H1 (cell line): ENCODE measurements at regions not wholly inside any gene's neighbourhood (a gene's known extent, or its start where the extent isn't known, plus 50 kb on each side); places are given as distances from the start of the nearest gene placed in this dataset.

ENCODE experiments used
- CTCF ChIA-PET: fragments of 300-600 bp; sonication (Branson Sonifier 250); formaldehyde crosslinking; loops from one replicate; lab custom pipeline; 2021; ENCODE audit not compliant: partially characterized antibody; lab: Charles Lee
- POLR2A ChIA-PET: fragments of 300-600 bp; sonication (Branson Sonifier 250); formaldehyde crosslinking; loops from one replicate; lab custom pipeline; 2021; ENCODE audit warnings: inconsistent platforms; ENCODE audit not compliant: partially characterized antibody; lab: Charles Lee
- DNase-seq, 2 experiments: peaks; one replicate each; pipeline versions ENCODE4 v3.0.0 to v3.0.0-alpha.2; 2010 to 2022; ENCODE audit warnings: low spot score in 2 of 2, low read depth in 1 of 2, mixed read lengths in 1 of 2
- FAIRE-seq: peaks from 2 replicates; lab custom pipeline; 2011; peaks lifted over from hg19 to GRCh38; lab: Jason Lieb, UNC
- H2AFZ ChIP-seq: 2 replicates; pipeline ENCODE4 v1.8.1; 2012; ENCODE audit warnings: low read length, inconsistent platforms
- H2AK5ac ChIP-seq: 2 replicates; pipeline ENCODE4 v1.6.1; 2013; ENCODE audit warnings: low read depth, low read length
- H2BK120ac ChIP-seq: replicated peaks from 2 replicates; pipeline ENCODE3; 2013; ENCODE audit warnings: low read depth, low read length, inconsistent platforms
- H2BK12ac ChIP-seq: 2 replicates; pipeline ENCODE4 v1.6.1; 2013; ENCODE audit warnings: low read depth, low read length
- H2BK15ac ChIP-seq: 2 replicates; pipeline ENCODE4 v1.6.1; 2013; ENCODE audit warnings: low read length
- H2BK20ac ChIP-seq: 2 replicates; pipeline ENCODE4 v1.6.1; 2013; ENCODE audit warnings: low read length
- H2BK5ac ChIP-seq: 2 replicates; pipeline ENCODE4 v1.6.1; 2013; ENCODE audit warnings: low read depth, low read length
- H3K14ac ChIP-seq: 2 replicates; pipeline ENCODE4 v1.6.1; 2013; ENCODE audit warnings: inconsistent platforms; ENCODE audit not compliant: insufficient read length
- H3K18ac ChIP-seq: 2 replicates; pipeline ENCODE4 v1.6.1; 2013; ENCODE audit warnings: low read length; ENCODE audit errors: extremely low read depth
- H3K23ac ChIP-seq: 2 replicates; pipeline ENCODE4 v1.6.1; 2013; ENCODE audit warnings: inconsistent platforms; ENCODE audit not compliant: insufficient read length
- H3K23me2 ChIP-seq: 2 replicates; pipeline ENCODE4 v1.6.1; 2013; ENCODE audit warnings: low read depth, low read length
- H3K27ac ChIP-seq: 2 replicates; pipeline ENCODE4 v1.6.1; 2011; ENCODE audit warnings: low read depth, low read length, inconsistent platforms
- H3K27me3 ChIP-seq, 4 experiments: replicated peaks in 1 of 4; 1 replicate in 1 of 4; 2 replicates in 3 of 4; pipeline versions ENCODE4 v1.6.1 to v1.8.1; 2011 to 2013; ENCODE audit warnings: low read length in 3 of 4, mild to moderate bottlenecking in 3 of 4, inconsistent platforms in 2 of 4, mixed read lengths in 2 of 4, moderate library complexity in 1 of 4; ENCODE audit not compliant: control insufficient read depth in 3 of 4, insufficient read depth in 3 of 4; ENCODE audit errors: extremely low read depth in 1 of 4
- H3K36me3 ChIP-seq, 4 experiments: 2 replicates each; pipeline versions ENCODE4 v1.6.1 to v1.8.1; 2011 to 2013; ENCODE audit warnings: mild to moderate bottlenecking in 4 of 4, low read length in 3 of 4, moderate library complexity in 2 of 4, control low read depth in 1 of 4, inconsistent platforms in 1 of 4; ENCODE audit not compliant: insufficient read depth in 4 of 4, control insufficient read depth in 2 of 4
- H3K4ac ChIP-seq: replicated peaks from 2 replicates; pipeline ENCODE3; 2013; ENCODE audit warnings: low read length, low read depth, mixed read lengths, inconsistent platforms; ENCODE audit not compliant: insufficient read length
- H3K4me1 ChIP-seq, 4 experiments: replicated peaks in 1 of 4; 1 replicate in 1 of 4; 2 replicates in 3 of 4; pipeline versions ENCODE4 v1.6.1 to v1.8.1; 2011 to 2013; ENCODE audit warnings: low read length in 3 of 4, inconsistent platforms in 2 of 4, mixed read lengths in 1 of 4; ENCODE audit not compliant: insufficient read depth in 4 of 4, control insufficient read depth in 3 of 4
- H3K4me2 ChIP-seq, 2 experiments: 2 replicates each; pipeline versions ENCODE4 v1.6.1 to v1.8.1; 2011 to 2013; ENCODE audit warnings: low read depth in 2 of 2, low read length in 2 of 2, control low read depth in 1 of 2, inconsistent platforms in 1 of 2, mild to moderate bottlenecking in 1 of 2; ENCODE audit not compliant: insufficient read depth in 1 of 2
- H3K4me3 ChIP-seq, 4 experiments: fragments of 200-600, 300-600 bp in 1 of 4; sonication (generic), shearing (Covaris generic), sonication (Bioruptor Twin) in 1 of 4; 2 replicates each; pipeline versions ENCODE4 v1.5.1 to v1.8.1; 2011 to 2016; ENCODE audit warnings: low read length in 4 of 4, low read depth in 3 of 4, control low read depth in 2 of 4, inconsistent platforms in 2 of 4, mild to moderate bottlenecking in 2 of 4, mixed read lengths in 1 of 4, moderate library complexity in 1 of 4; ENCODE audit not compliant: insufficient read depth in 2 of 4; ENCODE audit errors: extremely low read depth in 1 of 4
- H3K56ac ChIP-seq: replicated peaks from 2 replicates; pipeline ENCODE3; 2013; ENCODE audit warnings: low read depth, mild to moderate bottlenecking, mixed read lengths, low read length, inconsistent platforms; ENCODE audit not compliant: insufficient read length
- H3K79me1 ChIP-seq: 2 replicates; pipeline ENCODE4 v1.6.1; 2013; ENCODE audit warnings: low read depth, low read length, control low read depth
- H3K79me2 ChIP-seq, 2 experiments: 2 replicates each; pipeline versions ENCODE4 v1.6.1 to v1.8.1; 2012 to 2013; ENCODE audit warnings: low read length in 2 of 2, mild to moderate bottlenecking in 2 of 2, inconsistent platforms in 1 of 2; ENCODE audit not compliant: insufficient read depth in 2 of 2, control insufficient read depth in 1 of 2
- H3K9ac ChIP-seq, 4 experiments: replicated peaks in 1 of 4; 1 replicate in 1 of 4; 2 replicates in 3 of 4; pipeline versions ENCODE4 v1.6.1 to v1.8.1; 2011 to 2013; ENCODE audit warnings: low read depth in 3 of 4, low read length in 3 of 4, control low read depth in 2 of 4, mild to moderate bottlenecking in 2 of 4, moderate library complexity in 2 of 4, inconsistent platforms in 1 of 4; ENCODE audit errors: extremely low read depth in 1 of 4
- H3K9me3 ChIP-seq, 2 experiments: 2 replicates each; pipeline versions ENCODE4 v1.6.1 to v1.8.1; 2012 to 2013; ENCODE audit warnings: mild to moderate bottlenecking in 2 of 2, moderate library complexity in 2 of 2, control low read depth in 1 of 2, inconsistent platforms in 1 of 2, low read depth in 1 of 2, low read length in 1 of 2, mixed read lengths in 1 of 2; ENCODE audit not compliant: insufficient read depth in 2 of 2
- H4K20me1 ChIP-seq, 2 experiments: replicated peaks in 1 of 2; 2 replicates each; pipeline versions ENCODE3 to v1.8.1; 2011 to 2013; ENCODE audit warnings: inconsistent platforms in 2 of 2, low read length in 2 of 2, mild to moderate bottlenecking in 1 of 2; ENCODE audit not compliant: insufficient read depth in 2 of 2, control insufficient read depth in 1 of 2
- H4K5ac ChIP-seq: 2 replicates; pipeline ENCODE4 v1.6.1; 2013; ENCODE audit warnings: low read length, low read depth, mixed read lengths, inconsistent platforms; ENCODE audit not compliant: insufficient read length
- H4K8ac ChIP-seq: 2 replicates; pipeline ENCODE4 v1.8.0; 2013; ENCODE audit warnings: mild to moderate bottlenecking, moderate library complexity, low read length, inconsistent platforms; ENCODE audit not compliant: insufficient read depth; ENCODE audit errors: extremely low read depth
- H4K91ac ChIP-seq: replicated peaks from 2 replicates; pipeline ENCODE3; 2013; ENCODE audit warnings: low read length, mixed read lengths, inconsistent platforms; ENCODE audit not compliant: insufficient read length
- CBX5 ChIP-seq: fragments of 300-800, 300-1000 bp; sonication (generic); IDR thresholded peaks from 2 replicates; pipeline ENCODE4 v1.7.1; 2016; ENCODE audit warnings: antibody characterized with exemption, low read length, low read depth
- CTCF ChIP-seq, 3 experiments: IDR thresholded peaks; 1 replicate in 2 of 3; 2 replicates in 1 of 3; pipeline versions ENCODE4 v1.5.1 to v1.6.1; 2011; ENCODE audit warnings: low read length in 3 of 3, mild to moderate bottlenecking in 3 of 3, inconsistent platforms in 2 of 3, low read depth in 1 of 3, moderate library complexity in 1 of 3; ENCODE audit not compliant: insufficient read depth in 1 of 3; ENCODE audit errors: control extremely low read depth in 1 of 3
- RAD21 ChIP-seq, 2 experiments: IDR thresholded peaks in 1 of 2; conservative IDR thresholded peaks in 1 of 2; 2 replicates each; pipeline ENCODE4 v1.6.1; 2011; ENCODE audit warnings: low read depth in 2 of 2, low read length in 2 of 2, improper control_type of control experiment in 1 of 2, inconsistent platforms in 1 of 2, mild to moderate bottlenecking in 1 of 2, moderate library complexity in 1 of 2
- WGBS, 2 experiments: shearing (Covaris generic) in 1 of 2; methylation state at CpG; one replicate each; pipeline versions ENCODE4 v1.1.6 to v1.1.7; 2013 to 2015; ENCODE audit warnings: low lambda C conversion rate in 2 of 2, mixed read lengths in 2 of 2, inconsistent platforms in 1 of 2, low coverage in 1 of 2, missing lambda C conversion rate in 1 of 2; ENCODE audit not compliant: insufficient replicate concordance in 2 of 2, insufficient coverage in 1 of 2, insufficient read length in 1 of 2; ENCODE audit errors: extremely low coverage in 1 of 2, missing lambda C conversion rate in 1 of 2; 5-methylcytosine and 5-hydroxymethylcytosine counted together
- TF ChIP-seq, protein P1 (sequence below): IDR thresholded peaks from 2 replicates; pipeline ENCODE4 v1.6.1; 2012; ENCODE audit warnings: inconsistent platforms

DNA sequence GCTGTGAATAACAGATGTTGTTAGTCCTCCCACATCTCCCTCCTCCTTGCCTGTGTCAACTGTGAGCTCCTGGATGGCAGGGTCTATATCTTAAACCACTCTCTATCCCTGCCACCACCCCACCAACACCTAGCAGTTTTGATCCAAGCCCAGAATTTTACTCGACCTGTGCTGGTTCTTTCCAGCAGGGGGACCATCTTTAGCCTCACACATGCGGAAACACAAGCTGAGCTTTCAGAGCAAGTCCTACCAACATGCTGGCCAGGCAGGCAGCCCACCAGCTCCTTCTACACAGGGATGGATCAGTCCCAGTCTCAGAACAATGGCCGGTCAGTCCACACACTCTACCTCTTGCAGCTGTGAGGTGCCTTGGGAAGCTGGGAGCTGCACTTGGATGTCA lies 231.5 kb downstream of the NXPE2 start:
- Histone ChIP-seq H3K4me1 (no peaks in the 10 kb centered on the region; a peak in 1 of 7 replicates), H3K27me3 (no peaks in the 10 kb centered on the region), H3K36me3 (no peaks in the 10 kb centered on the region), H3K4me2 (no peak overlapping the region), H2AFZ (peak overlapping the region; percentile 24; the same call in 1 of the 2 replicates), H3K56ac (no peak overlapping the region), H2BK5ac (no peak overlapping the region)
- 71% methylated on average over 3 of the region's 3 CpGs; no CpG with 5 or more reads in 1 of the 2 experiments for WGBS, 2 experiments
- POLR2A ChIA-PET = no interaction called here
- no peak for TF ChIP-seq CBX5
- TF ChIP-seq CTCF (IDR thresholded peaks at IDR 0.05; ENCODE audit: control extremely low read depth in 1 of 3, insufficient read depth in 1 of 3, low read depth in 1 of 3, low read length in 3 of 3) = peak; percentile 23 to 65 (median 52)
- TF ChIP-seq, protein P1, sequence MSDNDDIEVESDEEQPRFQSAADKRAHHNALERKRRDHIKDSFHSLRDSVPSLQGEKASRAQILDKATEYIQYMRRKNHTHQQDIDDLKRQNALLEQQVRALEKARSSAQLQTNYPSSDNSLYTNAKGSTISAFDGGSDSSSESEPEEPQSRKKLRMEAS = 0 out of 2 replicates have a peak, but pooled peaks have one; percentile 31
- peak; percentile 47 to 65 for TF ChIP-seq RAD21 (IDR thresholded peaks at IDR 0.05 in 1 of 2, conservative IDR thresholded peaks at IDR 0.05 in 1 of 2; ENCODE audit: low read depth in 2 of 2, low read length in 2 of 2)
- TF ChIP-seq, all 59 proteins: peak for 3
- DNase-seq (peak; percentile 5 to 53), FAIRE-seq (no peak)
- H3K27ac ChIP-seq = no peak overlapping the region
- no peak overlapping the region for H3K9ac ChIP-seq
- H3K23me2 ChIP-seq = no peaks in the 10 kb centered on the region
- H4K91ac ChIP-seq = no peak overlapping the region
- no peaks in the 10 kb centered on the region; a peak in 1 of 4 replicates for H3K9me3 ChIP-seq
- H2AK5ac ChIP-seq = no peak overlapping the region
- no peak overlapping the region for H2BK120ac ChIP-seq
- no peak overlapping the region for H3K4ac ChIP-seq
- no peak overlapping the region for H3K14ac ChIP-seq
- CTCF ChIA-PET = interaction anchor here (0.7 to 3.1 kb wide), 31 partner anchors 9 to 555 kb away, joined by 3 to 40 read pairs (median 4); no protein-coding TSS in a partner anchor
- H4K20me1 ChIP-seq = no peaks in the 10 kb centered on the region
- no peaks in the 10 kb centered on the region for H3K79me2 ChIP-seq
- H3K18ac ChIP-seq = no peak overlapping the region
- H3K4me3 ChIP-seq = no peak overlapping the region
- H2BK15ac ChIP-seq = 0 out of 2 replicates have a peak overlapping the region, but pooled peaks have one; percentile 2
- H4K8ac ChIP-seq = no peak overlapping the region
- H3K79me1 ChIP-seq = no peaks in the 10 kb centered on the region
- no peak overlapping the region for H3K23ac ChIP-seq
- no peak overlapping the region for H2BK20ac ChIP-seq
- H2BK12ac ChIP-seq = no peak overlapping the region
- no peak overlapping the region for H4K5ac ChIP-seq
